ENCODE measurements at regions not wholly inside any gene's neighbourhood (a gene's known extent, or its start where the extent isn't known, plus 50 kb on each side); places are given as distances from the start of the nearest gene placed in this dataset.
"Not testable (repeated sequence)": the region's sequence is repeated elsewhere in the genome, so short reads cannot be mapped to it uniquely, and the experiment has no call there.

DNA sequence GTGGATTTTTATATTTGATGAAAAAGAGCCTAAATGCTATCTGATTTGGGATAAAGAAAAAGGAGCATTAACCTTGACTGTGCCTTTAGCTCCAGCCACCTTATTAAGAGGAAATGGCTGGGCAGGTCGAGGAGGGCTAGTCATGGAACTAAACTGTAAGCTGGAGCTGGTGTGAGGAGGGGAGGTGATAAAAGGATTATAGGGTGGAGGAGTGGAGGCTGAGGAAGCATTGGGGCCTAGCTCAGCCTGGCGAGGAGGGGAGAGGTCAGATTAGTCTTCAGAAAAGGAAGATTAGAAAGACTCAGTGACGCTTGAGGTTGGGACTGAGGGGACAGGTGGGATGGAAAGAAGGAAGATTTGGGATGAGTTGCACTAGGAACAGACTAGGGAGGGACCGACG, 222.7 kb downstream of the OTOP1 start:
- not testable (repeated sequence) for FAIRE-seq; H3K27ac Mint-ChIP-seq (ENCODE audit: unreplicated experiment); H4K20me1 ChIP-seq (ENCODE audit: insufficient read depth, low read length); H3K36me3 Mint-ChIP-seq (ENCODE audit: low read depth, unreplicated experiment); H3K9me3 ChIP-seq (ENCODE audit: insufficient read depth, low read depth, low read length); H3K4me3 Mint-ChIP-seq (ENCODE audit: unreplicated experiment); DNase-seq (ENCODE audit: low read depth); H3K79me2 ChIP-seq (ENCODE audit: insufficient read depth, low read length); H3K27me3 ChIP-seq (ENCODE audit: insufficient read depth, low read length); H3K4me2 ChIP-seq (ENCODE audit: low read length); H3K4me1 ChIP-seq (ENCODE audit: insufficient read depth, low read length); H3K9me3 Mint-ChIP-seq (ENCODE audit: unreplicated experiment); H3K4me1 Mint-ChIP-seq (ENCODE audit: low read depth, unreplicated experiment); H2AFZ ChIP-seq (ENCODE audit: low read depth, low read length); H3K4me3 ChIP-seq (ENCODE audit: insufficient read depth, low read depth, low read length); H3K36me3 ChIP-seq (ENCODE audit: insufficient read depth, low read length); H3K27ac ChIP-seq (ENCODE audit: low read depth, low read length); H3K9ac ChIP-seq (ENCODE audit: low read length)
- peaks cover 58% of the 10 kb centered on the region for H3K27me3 Mint-ChIP-seq (ENCODE audit: low read depth, unreplicated experiment)

DNA sequence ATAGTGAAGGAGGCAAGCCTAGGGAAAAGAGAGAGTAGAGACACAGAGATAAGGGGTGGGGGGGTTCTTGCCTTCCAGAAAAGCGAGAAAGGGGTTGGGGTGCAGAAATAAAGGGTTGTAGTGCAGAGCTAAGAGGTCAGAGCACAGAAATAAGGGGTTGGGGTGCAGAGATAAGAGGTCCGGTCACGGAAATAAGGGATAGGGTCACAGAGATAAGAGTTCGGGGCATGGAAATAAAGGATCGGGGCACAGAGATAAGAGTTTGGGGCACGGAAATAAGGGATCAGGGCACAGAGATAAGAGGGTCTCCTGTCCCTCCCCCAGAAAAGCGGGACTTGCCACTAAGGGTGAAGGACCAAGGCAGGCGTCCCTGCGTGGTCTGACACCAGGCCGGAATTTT, 222.0 kb downstream of the OTOP1 start:
- H3K4me1 ChIP-seq (ENCODE audit: insufficient read depth, low read length); H4K20me1 ChIP-seq (ENCODE audit: insufficient read depth, low read length); H3K4me3 Mint-ChIP-seq (ENCODE audit: unreplicated experiment); H3K79me2 ChIP-seq (ENCODE audit: insufficient read depth, low read length); H3K27me3 ChIP-seq (ENCODE audit: insufficient read depth, low read length); FAIRE-seq; H3K9me3 ChIP-seq (ENCODE audit: insufficient read depth, low read depth, low read length); H3K9ac ChIP-seq (ENCODE audit: low read length); H3K4me2 ChIP-seq (ENCODE audit: low read length); H3K4me3 ChIP-seq (ENCODE audit: insufficient read depth, low read depth, low read length); H3K9me3 Mint-ChIP-seq (ENCODE audit: unreplicated experiment); DNase-seq (ENCODE audit: low read depth); H3K27ac ChIP-seq (ENCODE audit: low read depth, low read length); H3K36me3 ChIP-seq (ENCODE audit: insufficient read depth, low read length); H2AFZ ChIP-seq (ENCODE audit: low read depth, low read length); H3K36me3 Mint-ChIP-seq (ENCODE audit: low read depth, unreplicated experiment); H3K4me1 Mint-ChIP-seq (ENCODE audit: low read depth, unreplicated experiment); H3K27ac Mint-ChIP-seq (ENCODE audit: unreplicated experiment): not testable (repeated sequence)
- H3K27me3 Mint-ChIP-seq (ENCODE audit: low read depth, unreplicated experiment), result peaks cover 58% of the 10 kb centered on the region

DNA sequence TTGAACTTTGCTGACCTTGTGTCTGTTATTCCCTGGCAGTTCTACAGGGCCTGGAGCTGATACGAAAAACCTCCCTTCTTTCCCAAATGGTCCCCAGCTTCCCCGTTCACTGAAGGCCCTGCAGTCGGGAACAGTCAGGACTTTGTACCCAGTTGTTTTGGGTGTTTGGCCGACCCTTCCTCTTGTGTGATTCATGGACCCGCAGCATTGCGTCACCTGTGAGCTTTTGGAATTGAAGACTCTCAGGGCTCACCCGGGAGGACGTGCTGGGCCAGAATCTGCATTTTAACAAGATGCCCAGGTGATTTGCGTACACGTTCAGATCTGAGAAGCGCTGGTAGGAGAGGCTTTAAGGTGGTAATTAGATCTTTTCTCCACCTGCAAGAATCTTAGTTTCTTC, 220.4 kb downstream of the OTOP1 start:
- H3K27me3 ChIP-seq (ENCODE audit: insufficient read depth, low read length); H3K4me3 ChIP-seq (ENCODE audit: insufficient read depth, low read depth, low read length); H3K9ac ChIP-seq (ENCODE audit: low read length); H3K27ac ChIP-seq (ENCODE audit: low read depth, low read length); H3K9me3 ChIP-seq (ENCODE audit: insufficient read depth, low read depth, low read length); H3K36me3 ChIP-seq (ENCODE audit: insufficient read depth, low read length); H3K9me3 Mint-ChIP-seq (ENCODE audit: unreplicated experiment); H2AFZ ChIP-seq (ENCODE audit: low read depth, low read length); H3K36me3 Mint-ChIP-seq (ENCODE audit: low read depth, unreplicated experiment); H4K20me1 ChIP-seq (ENCODE audit: insufficient read depth, low read length); H3K4me1 Mint-ChIP-seq (ENCODE audit: low read depth, unreplicated experiment); H3K4me2 ChIP-seq (ENCODE audit: low read length); FAIRE-seq; DNase-seq (ENCODE audit: low read depth); H3K79me2 ChIP-seq (ENCODE audit: insufficient read depth, low read length); H3K4me1 ChIP-seq (ENCODE audit: insufficient read depth, low read length); H3K4me3 Mint-ChIP-seq (ENCODE audit: unreplicated experiment); H3K27ac Mint-ChIP-seq (ENCODE audit: unreplicated experiment): not testable (repeated sequence)
- H3K27me3 Mint-ChIP-seq (ENCODE audit: low read depth, unreplicated experiment), result peaks cover 57% of the 10 kb centered on the region

DNA sequence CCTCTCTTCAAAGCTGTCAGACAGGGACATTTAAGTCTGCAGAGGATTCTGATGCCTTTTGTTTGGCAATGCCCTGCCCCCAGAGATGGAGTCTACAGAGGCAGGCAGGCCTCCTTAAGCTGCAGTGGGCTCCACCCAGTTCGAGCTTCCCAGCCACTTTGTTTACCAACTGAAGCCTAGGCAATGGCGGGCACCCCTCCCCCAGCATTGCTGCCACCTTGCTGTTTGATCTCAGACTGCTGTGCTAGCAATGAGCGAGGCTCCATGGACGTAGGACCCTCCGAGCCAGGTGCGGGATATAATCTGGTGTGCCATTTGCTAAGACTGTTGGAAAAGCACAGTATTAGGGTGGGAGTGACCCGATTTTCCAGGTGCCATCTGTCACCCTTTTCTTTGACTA, 207.7 kb downstream of the OTOP1 start:
- H3K4me1 ChIP-seq (ENCODE audit: insufficient read depth, low read length); H3K36me3 ChIP-seq (ENCODE audit: insufficient read depth, low read length); DNase-seq (ENCODE audit: low read depth); H3K9me3 ChIP-seq (ENCODE audit: insufficient read depth, low read depth, low read length); H3K4me3 ChIP-seq (ENCODE audit: insufficient read depth, low read depth, low read length); FAIRE-seq; H3K79me2 ChIP-seq (ENCODE audit: insufficient read depth, low read length); H4K20me1 ChIP-seq (ENCODE audit: insufficient read depth, low read length); H3K4me1 Mint-ChIP-seq (ENCODE audit: low read depth, unreplicated experiment); H3K36me3 Mint-ChIP-seq (ENCODE audit: low read depth, unreplicated experiment); H3K4me3 Mint-ChIP-seq (ENCODE audit: unreplicated experiment); H3K27me3 ChIP-seq (ENCODE audit: insufficient read depth, low read length); H3K9ac ChIP-seq (ENCODE audit: low read length); H2AFZ ChIP-seq (ENCODE audit: low read depth, low read length); H3K27ac ChIP-seq (ENCODE audit: low read depth, low read length); H3K4me2 ChIP-seq (ENCODE audit: low read length); H3K27ac Mint-ChIP-seq (ENCODE audit: unreplicated experiment): not testable (repeated sequence)
- Mint-ChIP-seq H3K9me3 (ENCODE audit: unreplicated experiment) (peaks cover 16% of the 10 kb centered on the region), H3K27me3 (ENCODE audit: low read depth, unreplicated experiment) (peaks cover 36% of the 10 kb centered on the region)

DNA sequence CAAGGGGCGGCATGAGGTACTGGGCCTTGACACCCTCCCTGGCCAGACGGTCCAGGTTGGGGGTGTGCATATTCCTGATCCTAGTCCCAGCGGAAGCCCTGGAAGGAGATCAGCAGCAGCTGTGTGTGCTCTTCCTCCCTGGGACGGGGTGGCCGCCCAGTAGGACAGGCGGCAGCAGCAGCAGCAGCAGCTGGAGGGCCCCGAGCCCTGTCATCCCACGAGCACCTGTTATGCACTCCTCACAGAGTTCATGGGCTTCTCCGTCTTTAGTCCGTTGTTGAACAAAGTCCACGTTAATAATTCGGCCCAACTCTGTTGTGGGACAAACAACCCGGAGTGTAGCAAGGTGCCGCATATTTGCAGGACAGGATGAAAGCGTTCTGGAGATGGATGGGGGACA, 205.6 kb downstream of the OTOP1 start:
- not testable (repeated sequence) for H3K4me3 ChIP-seq (ENCODE audit: insufficient read depth, low read depth, low read length); H3K4me3 Mint-ChIP-seq (ENCODE audit: unreplicated experiment); H3K9me3 ChIP-seq (ENCODE audit: insufficient read depth, low read depth, low read length); H3K27me3 ChIP-seq (ENCODE audit: insufficient read depth, low read length); H3K36me3 ChIP-seq (ENCODE audit: insufficient read depth, low read length); H3K9me3 Mint-ChIP-seq (ENCODE audit: unreplicated experiment); H3K4me1 Mint-ChIP-seq (ENCODE audit: low read depth, unreplicated experiment); H3K27ac Mint-ChIP-seq (ENCODE audit: unreplicated experiment); H3K4me1 ChIP-seq (ENCODE audit: insufficient read depth, low read length); H2AFZ ChIP-seq (ENCODE audit: low read depth, low read length); H3K9ac ChIP-seq (ENCODE audit: low read length); H3K36me3 Mint-ChIP-seq (ENCODE audit: low read depth, unreplicated experiment); H3K4me2 ChIP-seq (ENCODE audit: low read length); H4K20me1 ChIP-seq (ENCODE audit: insufficient read depth, low read length); H3K79me2 ChIP-seq (ENCODE audit: insufficient read depth, low read length); H3K27ac ChIP-seq (ENCODE audit: low read depth, low read length); DNase-seq (ENCODE audit: low read depth); FAIRE-seq
- H3K27me3 Mint-ChIP-seq (ENCODE audit: low read depth, unreplicated experiment), result peaks cover 38% of the 10 kb centered on the region

DNA sequence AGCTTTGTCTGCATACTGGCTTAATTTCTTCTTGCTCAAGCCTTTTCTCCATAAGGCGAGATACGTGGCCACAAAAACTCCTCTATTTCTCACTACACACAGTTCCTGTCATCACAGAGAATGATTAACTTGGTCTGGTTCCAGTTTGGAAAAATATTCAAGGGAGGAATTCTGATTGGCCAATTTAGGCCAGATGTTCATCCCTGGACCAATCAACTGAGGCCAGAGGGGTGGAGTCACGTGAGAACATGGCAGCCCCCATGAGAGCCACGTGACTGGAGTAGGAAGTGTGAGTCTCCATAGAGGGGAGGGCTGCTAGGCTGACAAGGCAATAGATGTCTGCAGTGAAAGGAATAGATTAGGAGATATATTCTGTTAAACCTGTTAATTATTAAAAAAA, 200.0 kb downstream of the OTOP1 start:
- H3K9ac ChIP-seq (ENCODE audit: low read length); H3K9me3 Mint-ChIP-seq (ENCODE audit: unreplicated experiment); H3K27me3 ChIP-seq (ENCODE audit: insufficient read depth, low read length); H3K27ac Mint-ChIP-seq (ENCODE audit: unreplicated experiment); H3K4me3 Mint-ChIP-seq (ENCODE audit: unreplicated experiment); DNase-seq (ENCODE audit: low read depth); FAIRE-seq; H4K20me1 ChIP-seq (ENCODE audit: insufficient read depth, low read length); H3K79me2 ChIP-seq (ENCODE audit: insufficient read depth, low read length); H3K9me3 ChIP-seq (ENCODE audit: insufficient read depth, low read depth, low read length); H3K36me3 ChIP-seq (ENCODE audit: insufficient read depth, low read length); H3K36me3 Mint-ChIP-seq (ENCODE audit: low read depth, unreplicated experiment); H3K4me3 ChIP-seq (ENCODE audit: insufficient read depth, low read depth, low read length); H2AFZ ChIP-seq (ENCODE audit: low read depth, low read length); H3K4me1 ChIP-seq (ENCODE audit: insufficient read depth, low read length); H3K27ac ChIP-seq (ENCODE audit: low read depth, low read length); H3K4me2 ChIP-seq (ENCODE audit: low read length); H3K4me1 Mint-ChIP-seq (ENCODE audit: low read depth, unreplicated experiment): not testable (repeated sequence)
- H3K27me3 Mint-ChIP-seq (ENCODE audit: low read depth, unreplicated experiment), result peaks cover 20% of the 10 kb centered on the region
